ENCODE measurements at regions not wholly inside any gene's neighbourhood (a gene's known extent, or its start where the extent isn't known, plus 50 kb on each side); places are given as distances from the start of the nearest gene placed in this dataset.

GRCh38 chr18:24840640-24841039, 380.2 kb downstream of the HRH4 start (continued):
- TF ChIP-seq, protein P1, sequence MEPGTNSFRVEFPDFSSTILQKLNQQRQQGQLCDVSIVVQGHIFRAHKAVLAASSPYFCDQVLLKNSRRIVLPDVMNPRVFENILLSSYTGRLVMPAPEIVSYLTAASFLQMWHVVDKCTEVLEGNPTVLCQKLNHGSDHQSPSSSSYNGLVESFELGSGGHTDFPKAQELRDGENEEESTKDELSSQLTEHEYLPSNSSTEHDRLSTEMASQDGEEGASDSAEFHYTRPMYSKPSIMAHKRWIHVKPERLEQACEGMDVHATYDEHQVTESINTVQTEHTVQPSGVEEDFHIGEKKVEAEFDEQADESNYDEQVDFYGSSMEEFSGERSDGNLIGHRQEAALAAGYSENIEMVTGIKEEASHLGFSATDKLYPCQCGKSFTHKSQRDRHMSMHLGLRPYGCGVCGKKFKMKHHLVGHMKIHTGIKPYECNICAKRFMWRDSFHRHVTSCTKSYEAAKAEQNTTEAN (CRISPR knock-in tag; IDR thresholded peaks at IDR 0.05) = no peak

DNA sequence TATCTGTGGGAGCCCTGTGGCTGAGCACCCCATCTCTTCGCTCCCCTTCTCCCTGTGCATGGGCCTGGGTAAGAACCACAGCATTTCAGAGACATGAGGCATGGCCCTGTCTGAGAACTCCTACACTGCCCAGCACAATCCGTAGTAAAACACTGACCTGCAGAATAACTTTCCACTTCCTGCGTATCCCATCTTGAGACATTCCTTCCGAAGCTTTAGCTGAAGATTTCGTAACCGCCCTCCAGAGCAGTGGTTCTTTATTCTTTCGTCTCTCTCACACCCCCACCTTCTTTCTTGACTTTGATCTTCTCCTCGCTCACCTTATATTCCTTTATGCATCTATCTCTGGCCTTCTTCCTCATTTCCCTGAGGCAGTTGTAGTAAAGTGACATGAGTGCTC, 381.1 kb downstream of the HRH4 start:
- TF ChIP-seq NFYB (CRISPR knock-in tag; conservative IDR thresholded peaks at IDR 0.05; ENCODE audit: low read depth) (no peak), FOXJ3 (CRISPR knock-in tag; IDR thresholded peaks at IDR 0.05; ENCODE audit: borderline replicate concordance) (no peak), ATF2 (CRISPR knock-in tag; IDR thresholded peaks at IDR 0.05; ENCODE audit: borderline replicate concordance, low read depth) (no peak), PRRX2 (CRISPR knock-in tag; IDR thresholded peaks at IDR 0.05) (no peak), SOX15 (CRISPR knock-in tag; IDR thresholded peaks at IDR 0.05) (no peak), ATF6 (CRISPR knock-in tag; IDR thresholded peaks at IDR 0.05) (no peak), FOXK1 (CRISPR knock-in tag; IDR thresholded peaks at IDR 0.05) (no peak), CDX4 (CRISPR knock-in tag; IDR thresholded peaks at IDR 0.05; ENCODE audit: borderline replicate concordance) (no peak)
- DNase-seq (ENCODE audit: low spot score) (no peak), ATAC-seq (no peak)
- Mint-ChIP-seq H3K4me1 (no peaks in the 10 kb centered on the region; the same call in 1 of the 2 replicates), H3K27ac (no peak overlapping the region), H3K4me3 (no peak overlapping the region), H3K9me3 (no peaks in the 10 kb centered on the region), H3K36me3 (no peaks in the 10 kb centered on the region), H3K27me3 (ENCODE audit: low read depth) (peaks cover 2% of the 10 kb centered on the region; the same call in 1 of the 2 replicates)
- ChIA-PET CTCF (no interaction called here), POLR2A (no interaction called here)

- H3K27me3 Mint-ChIP-seq (ENCODE audit: low read depth) = peaks cover 2% of the 10 kb centered on the region; the same call in 1 of the 2 replicates
- no peaks in the 10 kb centered on the region for H3K9me3 Mint-ChIP-seq
- H3K36me3 Mint-ChIP-seq = no peaks in the 10 kb centered on the region
- H3K27ac Mint-ChIP-seq = no peak overlapping the region
- CTCF ChIA-PET = interaction anchor here (0.7 kb wide), 1 partner anchor 64 kb away, joined by 4 read pairs; no protein-coding TSS in a partner anchor
- no peak for DNase-seq (ENCODE audit: low spot score)
- POLR2A ChIA-PET = no interaction called here
- H3K4me1 Mint-ChIP-seq = no peaks in the 10 kb centered on the region; the same call in 1 of the 2 replicates
- no peak overlapping the region for H3K4me3 Mint-ChIP-seq
- ATAC-seq = no peak
- TF ChIP-seq ATF6 (CRISPR knock-in tag; IDR thresholded peaks at IDR 0.05) (no peak), MAX (CRISPR knock-in tag; IDR thresholded peaks at IDR 0.05) (no peak), ZNF138 (CRISPR knock-in tag; conservative IDR thresholded peaks at IDR 0.05) (no peak), ZNF396 (CRISPR knock-in tag; IDR thresholded peaks at IDR 0.05; ENCODE audit: borderline replicate concordance) (no peak), ATF2 (CRISPR knock-in tag; IDR thresholded peaks at IDR 0.05; ENCODE audit: borderline replicate concordance, low read depth) (no peak), HMGXB4 (CRISPR knock-in tag; IDR thresholded peaks at IDR 0.05) (no peak), SMAD4 (CRISPR knock-in tag; IDR thresholded peaks at IDR 0.05) (no peak), ATF3 (CRISPR knock-in tag; conservative IDR thresholded peaks at IDR 0.05) (no peak), OVOL2 (CRISPR knock-in tag; IDR thresholded peaks at IDR 0.05; ENCODE audit: borderline replicate concordance) (no peak), E2F4 (CRISPR knock-in tag; IDR thresholded peaks at IDR 0.05; ENCODE audit: borderline replicate concordance, low read depth) (no peak), CDX4 (CRISPR knock-in tag; IDR thresholded peaks at IDR 0.05; ENCODE audit: borderline replicate concordance) (no peak), TEAD4 (CRISPR knock-in tag; IDR thresholded peaks at IDR 0.05) (no peak), NFATC4 (CRISPR knock-in tag; IDR thresholded peaks at IDR 0.05) (no peak)
Measured at GRCh38 chr18:24843123-24843522, 382.7 kb downstream of the HRH4 start.

Data from WTC11 (cell line).